ENCODE measurements at regions not wholly inside any gene's neighbourhood (a gene's known extent, or its start where the extent isn't known, plus 50 kb on each side); places are given as distances from the start of the nearest gene placed in this dataset.
A peak's percentile ranks its signal among the peaks of the same experiment; 100 is the strongest.

GRCh38 chr2:164439885-164440284 is 181.4 kb downstream of the GRB14 start:
- no peak overlapping the region for H3K27ac ChIP-seq
- TF ChIP-seq POLR2AphosphoS5 (IDR thresholded peaks at IDR 0.05), result no peak
- TF ChIP-seq POLR2A (IDR thresholded peaks at IDR 0.05), result no peak
- no peak for TF ChIP-seq CTCF (IDR thresholded peaks at IDR 0.05)
- intact Hi-C loops (cut with DNase I; ENCODE audit: low total_unique reads), result no loop called here
- no peaks in the 10 kb centered on the region for H3K27me3 ChIP-seq
- H3K4me1 ChIP-seq, result no peaks in the 10 kb centered on the region
- no peak overlapping the region for H3K4me3 ChIP-seq
- no peak for DNase-seq (ENCODE audit: low spot score in 2 of 2)
- H3K36me3 ChIP-seq, result no peaks in the 10 kb centered on the region
- no peaks in the 10 kb centered on the region for H3K9me3 ChIP-seq

GRCh38 chr2:164439235-164439634 is 182.0 kb downstream of the GRB14 start:
- Histone ChIP-seq H3K27me3 (no peaks in the 10 kb centered on the region), H3K4me1 (no peaks in the 10 kb centered on the region), H3K9me3 (no peaks in the 10 kb centered on the region), H3K36me3 (no peaks in the 10 kb centered on the region), H3K4me3 (no peak overlapping the region), H3K27ac (no peak overlapping the region)
- TF ChIP-seq POLR2AphosphoS5 (IDR thresholded peaks at IDR 0.05), result no peak
- TF ChIP-seq POLR2A (IDR thresholded peaks at IDR 0.05), result no peak
- no peak for TF ChIP-seq CTCF (IDR thresholded peaks at IDR 0.05)
- DNase-seq (ENCODE audit: low spot score in 2 of 2), result no peak
- intact Hi-C loops (cut with DNase I; ENCODE audit: low total_unique reads), result no loop called here

GRCh38 chr2:164438490-164439205 is 182.6 kb downstream of the GRB14 start:
- intact Hi-C loops (cut with DNase I; ENCODE audit: low total_unique reads), result no loop called here
- TF ChIP-seq POLR2AphosphoS5 (IDR thresholded peaks at IDR 0.05), result no peak
- no peak for TF ChIP-seq POLR2A (IDR thresholded peaks at IDR 0.05)
- H3K27ac ChIP-seq, result no peak overlapping the region
- DNase-seq (ENCODE audit: low spot score in 2 of 2), result no peak
- no peaks in the 10 kb centered on the region for H3K9me3 ChIP-seq
- no peaks in the 10 kb centered on the region for H3K36me3 ChIP-seq
- no peaks in the 10 kb centered on the region for H3K27me3 ChIP-seq
- no peak overlapping the region for H3K4me3 ChIP-seq
- no peaks in the 10 kb centered on the region for H3K4me1 ChIP-seq

- intact Hi-C loops (cut with DNase I; ENCODE audit: low total_unique reads), result no loop called here
- Histone ChIP-seq H3K4me1 (no peaks in the 10 kb centered on the region), H3K4me3 (no peak overlapping the region), H3K36me3 (no peaks in the 10 kb centered on the region), H3K9me3 (no peaks in the 10 kb centered on the region), H3K27ac (no peak overlapping the region), H3K27me3 (no peaks in the 10 kb centered on the region)
- TF ChIP-seq CTCF (IDR thresholded peaks at IDR 0.05), result no peak
- no peak for TF ChIP-seq POLR2AphosphoS5 (IDR thresholded peaks at IDR 0.05)
- no peak for TF ChIP-seq POLR2A (IDR thresholded peaks at IDR 0.05)
- no peak for DNase-seq (ENCODE audit: low spot score in 2 of 2)
Measured at GRCh38 chr2:164436131-164436530, 185.2 kb downstream of the GRB14 start.

- Histone ChIP-seq H3K27me3 (no peaks in the 10 kb centered on the region), H3K4me3 (no peak overlapping the region), H3K36me3 (no peaks in the 10 kb centered on the region), H3K4me1 (no peaks in the 10 kb centered on the region), H3K9me3 (no peaks in the 10 kb centered on the region), H3K27ac (no peak overlapping the region)
- TF ChIP-seq CTCF (IDR thresholded peaks at IDR 0.05) (peak in 2 of 3 donors; percentile 33 to 52), POLR2A (IDR thresholded peaks at IDR 0.05) (no peak)
- DNase-seq (ENCODE audit: low spot score in 2 of 2), result no peak
- intact Hi-C loops (cut with DNase I; ENCODE audit: low total_unique reads), result no loop called here
Measured at GRCh38 chr2:164430166-164430783, 191.0 kb downstream of the GRB14 start.
